ENCODE measurements at regions not wholly inside any gene's neighbourhood (a gene's known extent, or its start where the extent isn't known, plus 50 kb on each side); places are given as distances from the start of the nearest gene placed in this dataset.

GRCh38 chr1:217373761-217374701 is 256.9 kb downstream of the GPATCH2 start:
- Histone ChIP-seq H3K4me3 (no peak overlapping the region), H3K27ac (no peak overlapping the region), H3K27me3 (no peaks in the 10 kb centered on the region), H3K36me3 (no peaks in the 10 kb centered on the region), H3K9me3 (peaks cover 0 to 3% of the 10 kb centered on the region in 2 donors), H3K4me1 (no peaks in the 10 kb centered on the region)
- TF ChIP-seq CTCF (IDR thresholded peaks at IDR 0.05) = no peak
- no peak for DNase-seq
- in situ Hi-C loops (cut with MboI; ENCODE audit: low pct_ligation_motif_present in 1 of 4, low pct_unique_long_range_greater_than_20kb in 1 of 4, low sequenced_read_pairs in 3 of 4) (no loop called here), intact Hi-C loops (cut with DNase I; ENCODE audit: low total_unique reads) (no loop called here)
- 88 to 98% methylated on average over 5 to 11 of the region's 11 CpGs for WGBS, 2 donors (ENCODE audit: low coverage in 1 of 2)

- Histone ChIP-seq H3K27ac (no peak overlapping the region), H3K4me1 (no peaks in the 10 kb centered on the region), H3K36me3 (no peaks in the 10 kb centered on the region), H3K27me3 (no peaks in the 10 kb centered on the region), H3K9me3 (no peaks in the 10 kb centered on the region), H3K4me3 (no peak overlapping the region)
- WGBS, 2 donors (ENCODE audit: low coverage in 1 of 2) = 82% methylated on average over 6 of the region's 7 CpGs; no CpG with 5 or more reads in 1 of the 2 donors
- no peak for TF ChIP-seq CTCF (IDR thresholded peaks at IDR 0.05)
- no peak for TF ChIP-seq POLR2A (IDR thresholded peaks at IDR 0.05)
- TF ChIP-seq EP300 (IDR thresholded peaks at IDR 0.05; ENCODE audit: low read depth) = no peak
- no peak for TF ChIP-seq POLR2AphosphoS5 (IDR thresholded peaks at IDR 0.05)
- intact Hi-C loops (cut with DNase I; ENCODE audit: low total_unique reads) (no loop called here), in situ Hi-C loops (cut with MboI; ENCODE audit: low pct_ligation_motif_present in 1 of 4, low pct_unique_long_range_greater_than_20kb in 1 of 4, low sequenced_read_pairs in 3 of 4) (no loop called here)
- no peak for DNase-seq
Measured at GRCh38 chr1:217372049-217372970, 258.6 kb downstream of the GPATCH2 start.

- 89% methylated on average over 10 of the region's 10 CpGs; no CpG with 5 or more reads in 1 of the 2 donors for WGBS, 2 donors (ENCODE audit: low coverage in 1 of 2)
- H3K27ac ChIP-seq = no peak overlapping the region
- H3K36me3 ChIP-seq = no peaks in the 10 kb centered on the region
- no peak for DNase-seq
- no peak for TF ChIP-seq POLR2AphosphoS5 (IDR thresholded peaks at IDR 0.05)
- TF ChIP-seq CTCF (IDR thresholded peaks at IDR 0.05) = no peak
- TF ChIP-seq EP300 (IDR thresholded peaks at IDR 0.05; ENCODE audit: low read depth) = no peak
- no peak for TF ChIP-seq POLR2A (IDR thresholded peaks at IDR 0.05)
- in situ Hi-C loops (cut with MboI; ENCODE audit: low pct_ligation_motif_present in 1 of 4, low pct_unique_long_range_greater_than_20kb in 1 of 4, low sequenced_read_pairs in 3 of 4) (no loop called here), intact Hi-C loops (cut with DNase I; ENCODE audit: low total_unique reads) (no loop called here)
- H3K27me3 ChIP-seq = no peaks in the 10 kb centered on the region
- no peak overlapping the region for H3K4me3 ChIP-seq
- H3K4me1 ChIP-seq = no peaks in the 10 kb centered on the region
- no peaks in the 10 kb centered on the region for H3K9me3 ChIP-seq
Measured at GRCh38 chr1:217370757-217371156, 260.1 kb downstream of the GPATCH2 start.

GRCh38 chr1:217369996-217370551 is 260.8 kb downstream of the GPATCH2 start:
- no peaks in the 10 kb centered on the region for H3K36me3 ChIP-seq
- WGBS, 2 donors (ENCODE audit: low coverage in 1 of 2) = 81 to 83% methylated on average over 8 to 9 of the region's 9 CpGs
- in situ Hi-C loops (cut with MboI; ENCODE audit: low pct_ligation_motif_present in 1 of 4, low pct_unique_long_range_greater_than_20kb in 1 of 4, low sequenced_read_pairs in 3 of 4) (no loop called here), intact Hi-C loops (cut with DNase I; ENCODE audit: low total_unique reads) (no loop called here)
- TF ChIP-seq POLR2A (IDR thresholded peaks at IDR 0.05) (no peak), POLR2AphosphoS5 (IDR thresholded peaks at IDR 0.05) (no peak), CTCF (IDR thresholded peaks at IDR 0.05) (no peak), EP300 (IDR thresholded peaks at IDR 0.05; ENCODE audit: low read depth) (no peak)
- no peak overlapping the region for H3K27ac ChIP-seq
- DNase-seq = no peak
- H3K4me3 ChIP-seq = no peak overlapping the region
- no peaks in the 10 kb centered on the region for H3K27me3 ChIP-seq
- no peaks in the 10 kb centered on the region for H3K4me1 ChIP-seq
- no peaks in the 10 kb centered on the region for H3K9me3 ChIP-seq
